ENCODE measurements at regions not wholly inside any gene's neighbourhood (a gene's known extent, or its start where the extent isn't known, plus 50 kb on each side); places are given as distances from the start of the nearest gene placed in this dataset.
A peak's percentile ranks its signal among the peaks of the same experiment; 100 is the strongest.

GRCh38 chr3:94345101-94345500, 282.2 kb downstream of the NSUN3 start:
- TF ChIP-seq CTCF (IDR thresholded peaks at IDR 0.05; ENCODE audit: low read depth, low read length), result no peak
- H3K36me3 ChIP-seq, result no peaks in the 10 kb centered on the region
- H3K4me3 ChIP-seq, result no peak overlapping the region
- no peak for DNase-seq (ENCODE audit: low read depth in 1 of 2, low spot score in 1 of 2)
- no peak overlapping the region for H3K27ac ChIP-seq
- no peaks in the 10 kb centered on the region for H3K4me1 ChIP-seq (ENCODE audit: low read depth)
- H3K27me3 ChIP-seq, result no peaks in the 10 kb centered on the region
- no peaks in the 10 kb centered on the region for H3K9me3 ChIP-seq (ENCODE audit: low read depth)

- no peak for TF ChIP-seq CTCF (IDR thresholded peaks at IDR 0.05; ENCODE audit: low read depth, low read length)
- H3K27me3 ChIP-seq, result no peaks in the 10 kb centered on the region
- H3K4me3 ChIP-seq, result no peak overlapping the region
- DNase-seq (ENCODE audit: low read depth in 1 of 2, low spot score in 1 of 2), result no peak
- no peaks in the 10 kb centered on the region for H3K4me1 ChIP-seq (ENCODE audit: low read depth)
- H3K9me3 ChIP-seq (ENCODE audit: low read depth), result no peaks in the 10 kb centered on the region
- no peak overlapping the region for H3K27ac ChIP-seq
- H3K36me3 ChIP-seq, result no peaks in the 10 kb centered on the region
These were observed 286.5 kb downstream of the NSUN3 start for GRCh38 chr3:94349310-94349878.

- TF ChIP-seq CTCF (IDR thresholded peaks at IDR 0.05; ENCODE audit: low read depth, low read length), result no peak
- no peak overlapping the region for H3K27ac ChIP-seq
These were observed 293.7 kb downstream of the NSUN3 start for GRCh38 chr3:94356581-94356980.

GRCh38 chr3:94359996-94360395, 297.1 kb downstream of the NSUN3 start:
- DNase-seq (ENCODE audit: low read depth in 1 of 2, low spot score in 1 of 2), result no peak

More at GRCh38 chr3:94356581-94356980, 293.7 kb downstream of the NSUN3 start:
- H3K36me3 ChIP-seq, result no peaks in the 10 kb centered on the region
- no peaks in the 10 kb centered on the region for H3K9me3 ChIP-seq (ENCODE audit: low read depth)
- no peak for DNase-seq (ENCODE audit: low read depth in 1 of 2, low spot score in 1 of 2)
- H3K4me1 ChIP-seq (ENCODE audit: low read depth), result no peaks in the 10 kb centered on the region
- no peaks in the 10 kb centered on the region for H3K27me3 ChIP-seq
- H3K4me3 ChIP-seq, result no peak overlapping the region

GRCh38 chr3:94360987-94361386, 298.1 kb downstream of the NSUN3 start:
- no peak overlapping the region for H3K4me3 ChIP-seq
- H3K9me3 ChIP-seq (ENCODE audit: low read depth), result no peaks in the 10 kb centered on the region
- no peaks in the 10 kb centered on the region for H3K36me3 ChIP-seq
- H3K27me3 ChIP-seq, result no peaks in the 10 kb centered on the region
- peak in 1 of 2 donors; percentile 10 for DNase-seq (ENCODE audit: low read depth in 1 of 2, low spot score in 1 of 2)
- TF ChIP-seq CTCF (IDR thresholded peaks at IDR 0.05; ENCODE audit: low read depth, low read length), result no peak
- H3K27ac ChIP-seq, result no peak overlapping the region
- H3K4me1 ChIP-seq (ENCODE audit: low read depth), result no peaks in the 10 kb centered on the region

More at GRCh38 chr3:94359996-94360395, 297.1 kb downstream of the NSUN3 start:
- no peak for TF ChIP-seq CTCF (IDR thresholded peaks at IDR 0.05; ENCODE audit: low read depth, low read length)
- Histone ChIP-seq H3K4me1 (ENCODE audit: low read depth) (no peaks in the 10 kb centered on the region), H3K9me3 (ENCODE audit: low read depth) (no peaks in the 10 kb centered on the region), H3K27me3 (no peaks in the 10 kb centered on the region), H3K27ac (no peak overlapping the region), H3K36me3 (no peaks in the 10 kb centered on the region), H3K4me3 (no peak overlapping the region)

All from cardiac muscle cell (in vitro differentiated cells and primary cell).